ENCODE measurements at regions not wholly inside any gene's neighbourhood (a gene's known extent, or its start where the extent isn't known, plus 50 kb on each side); places are given as distances from the start of the nearest gene placed in this dataset.

GRCh38 chr11:82183346-82183745 is 550.3 kb downstream of the FAM181B start:
- TF ChIP-seq, protein P1, sequence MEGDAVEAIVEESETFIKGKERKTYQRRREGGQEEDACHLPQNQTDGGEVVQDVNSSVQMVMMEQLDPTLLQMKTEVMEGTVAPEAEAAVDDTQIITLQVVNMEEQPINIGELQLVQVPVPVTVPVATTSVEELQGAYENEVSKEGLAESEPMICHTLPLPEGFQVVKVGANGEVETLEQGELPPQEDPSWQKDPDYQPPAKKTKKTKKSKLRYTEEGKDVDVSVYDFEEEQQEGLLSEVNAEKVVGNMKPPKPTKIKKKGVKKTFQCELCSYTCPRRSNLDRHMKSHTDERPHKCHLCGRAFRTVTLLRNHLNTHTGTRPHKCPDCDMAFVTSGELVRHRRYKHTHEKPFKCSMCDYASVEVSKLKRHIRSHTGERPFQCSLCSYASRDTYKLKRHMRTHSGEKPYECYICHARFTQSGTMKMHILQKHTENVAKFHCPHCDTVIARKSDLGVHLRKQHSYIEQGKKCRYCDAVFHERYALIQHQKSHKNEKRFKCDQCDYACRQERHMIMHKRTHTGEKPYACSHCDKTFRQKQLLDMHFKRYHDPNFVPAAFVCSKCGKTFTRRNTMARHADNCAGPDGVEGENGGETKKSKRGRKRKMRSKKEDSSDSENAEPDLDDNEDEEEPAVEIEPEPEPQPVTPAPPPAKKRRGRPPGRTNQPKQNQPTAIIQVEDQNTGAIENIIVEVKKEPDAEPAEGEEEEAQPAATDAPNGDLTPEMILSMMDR (conservative IDR thresholded peaks at IDR 0.05; ENCODE audit: low read depth, low read length), result no peak
- TF ChIP-seq NFE2L2 (IDR thresholded peaks at IDR 0.05; ENCODE audit: low read depth, low read length) (no peak), POLR2A (IDR thresholded peaks at IDR 0.05; ENCODE audit: low read depth, low read length) (no peak), BHLHE40 (IDR thresholded peaks at IDR 0.05; ENCODE audit: low read depth, low read length) (no peak), RFX5 (IDR thresholded peaks at IDR 0.05; ENCODE audit: low read depth, low read length) (no peak), MAZ (IDR thresholded peaks at IDR 0.05; ENCODE audit: borderline replicate concordance, low read depth, low read length) (no peak), MAFK (IDR thresholded peaks at IDR 0.05; ENCODE audit: low read depth, low read length) (no peak), RCOR1 (IDR thresholded peaks at IDR 0.05; ENCODE audit: insufficient replicate concordance, low read length) (no peak), RAD21 (IDR thresholded peaks at IDR 0.05; ENCODE audit: low read length) (no peak), USF2 (IDR thresholded peaks at IDR 0.05; ENCODE audit: low read depth, low read length) (no peak)
- TF ChIP-seq, protein P2, sequence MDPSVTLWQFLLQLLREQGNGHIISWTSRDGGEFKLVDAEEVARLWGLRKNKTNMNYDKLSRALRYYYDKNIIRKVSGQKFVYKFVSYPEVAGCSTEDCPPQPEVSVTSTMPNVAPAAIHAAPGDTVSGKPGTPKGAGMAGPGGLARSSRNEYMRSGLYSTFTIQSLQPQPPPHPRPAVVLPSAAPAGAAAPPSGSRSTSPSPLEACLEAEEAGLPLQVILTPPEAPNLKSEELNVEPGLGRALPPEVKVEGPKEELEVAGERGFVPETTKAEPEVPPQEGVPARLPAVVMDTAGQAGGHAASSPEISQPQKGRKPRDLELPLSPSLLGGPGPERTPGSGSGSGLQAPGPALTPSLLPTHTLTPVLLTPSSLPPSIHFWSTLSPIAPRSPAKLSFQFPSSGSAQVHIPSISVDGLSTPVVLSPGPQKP (IDR thresholded peaks at IDR 0.05; ENCODE audit: borderline replicate concordance, low read depth, low read length), result no peak
